Stimulated activated CD4-positive, alpha-beta T cell treated with anti-CD3 and anti-CD28 coated beads, Interleukin-1b, Interleukin-23, amount 100 ng/mL, for 48 hours (primary cell): ENCODE measurements at regions not wholly inside any gene's neighbourhood (a gene's known extent, or its start where the extent isn't known, plus 50 kb on each side); places are given as distances from the start of the nearest gene placed in this dataset.

Experiments
- DNase-seq: peaks from one replicate; pipeline ENCODE4 v3.0.0-alpha.2; 2020

DNA sequence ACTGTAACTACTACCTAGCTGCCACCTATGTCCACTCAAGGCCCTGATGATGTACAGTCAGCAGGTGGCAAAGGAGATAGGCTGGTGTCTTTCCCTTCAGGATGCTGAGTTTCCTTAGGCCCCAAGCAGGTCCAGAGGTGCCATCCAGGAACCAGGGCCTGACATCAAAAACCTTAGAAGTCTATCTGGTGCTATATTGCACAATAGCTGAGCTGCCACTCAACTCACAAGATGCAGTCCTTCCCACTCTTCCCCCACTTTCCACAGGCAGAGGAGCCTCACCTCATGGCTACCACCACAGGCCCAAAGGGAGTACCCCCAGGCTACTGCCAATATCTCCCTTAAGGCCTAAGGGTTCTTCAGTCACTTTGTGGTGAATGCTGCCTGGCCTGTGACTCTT is 83.9 kb upstream of the ZNF827 start:
- DNase-seq, result no peak

DNA sequence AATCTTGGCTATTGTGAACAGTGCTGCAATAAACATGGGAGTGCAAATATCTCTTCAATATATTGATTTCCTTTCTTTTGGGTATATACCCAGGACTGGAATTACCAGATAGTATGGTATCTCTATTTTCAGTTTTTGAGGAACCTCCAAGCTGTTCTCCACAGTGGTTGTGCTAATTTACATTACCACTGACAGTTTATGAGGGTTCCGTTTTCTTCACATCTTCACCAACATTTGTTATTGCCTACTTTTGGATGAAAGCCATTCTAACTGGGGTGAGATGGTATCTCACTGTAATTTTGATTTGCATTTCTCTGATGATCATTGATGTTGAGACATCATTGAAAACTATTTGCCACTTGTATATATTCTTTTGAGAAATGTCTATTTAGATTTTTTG is 79.6 kb upstream of the ZNF827 start:
- DNase-seq, result no peak

DNA sequence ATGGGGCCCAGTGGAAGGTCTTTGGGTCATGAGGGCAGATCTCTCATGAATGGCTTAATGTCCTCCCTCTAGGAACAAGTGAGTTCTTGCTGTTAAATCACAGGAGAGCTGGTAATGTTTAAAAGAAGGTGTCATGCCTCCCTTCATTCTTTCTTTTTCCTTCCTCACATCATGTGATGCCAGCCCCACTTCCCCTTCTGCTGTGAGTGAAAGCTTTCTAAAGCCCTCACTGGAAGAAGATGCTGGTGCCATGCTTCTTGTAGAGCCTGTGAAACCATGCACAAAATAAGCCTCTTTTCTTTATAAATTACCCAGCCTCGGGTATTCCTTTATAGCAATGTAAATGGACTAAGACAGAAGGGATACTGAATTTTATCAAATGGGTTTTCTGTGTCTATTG is 66.1 kb upstream of the ZNF827 start:
- no peak for DNase-seq

DNA sequence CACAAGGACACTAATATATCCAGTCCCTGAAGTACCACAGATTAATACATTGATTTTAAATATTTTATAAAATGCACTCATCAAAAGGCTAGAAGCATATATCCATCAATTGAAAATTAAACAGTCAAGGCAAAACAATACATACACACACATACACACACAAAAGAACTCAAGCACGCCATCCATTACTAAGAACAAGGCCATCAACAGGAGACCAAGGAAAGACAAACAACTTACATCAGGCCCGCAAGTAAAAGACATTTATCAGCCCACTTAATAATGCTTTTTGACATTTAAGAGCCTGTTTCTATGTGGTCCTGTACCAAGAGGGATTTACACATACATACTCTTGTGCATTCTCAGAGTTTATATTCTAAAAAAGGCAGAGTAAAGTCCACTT is 50.0 kb upstream of the ZNF827 start:
- DNase-seq, result no peak
